Liver (tissue), 7 donors: ENCODE measurements at regions not wholly inside any gene's neighbourhood (a gene's known extent, or its start where the extent isn't known, plus 50 kb on each side); places are given as distances from the start of the nearest gene placed in this dataset.

ENCODE experiments used
- DNase-seq: peaks from one replicate; pipeline ENCODE4 v3.0.0-alpha.2; 2017; ENCODE audit warnings: low spot score
- H3K27ac ChIP-seq, 2 donors: one replicate each; pipeline ENCODE4 v1.7.0; 2013; ENCODE audit warnings: inconsistent platforms in 2 of 2, low read length in 2 of 2, control low read depth in 1 of 2, low read depth in 1 of 2, mild to moderate bottlenecking in 1 of 2
- H3K27me3 ChIP-seq, 4 donors: one replicate each; pipeline versions ENCODE4 v1.6.1 to v1.7.0; 2013; ENCODE audit warnings: low read length in 3 of 4, inconsistent platforms in 1 of 4, mild to moderate bottlenecking in 1 of 4, moderate library complexity in 1 of 4; ENCODE audit not compliant: control insufficient read depth in 4 of 4, insufficient read depth in 4 of 4
- H3K36me3 ChIP-seq, 4 donors: one replicate each; pipeline versions ENCODE4 v1.6.1 to v1.7.0; 2013; ENCODE audit warnings: low read length in 3 of 4, mild to moderate bottlenecking in 3 of 4, low read depth in 1 of 4, moderate library complexity in 1 of 4; ENCODE audit not compliant: control insufficient read depth in 4 of 4, insufficient read depth in 3 of 4
- H3K4me1 ChIP-seq, 4 donors: one replicate each; pipeline versions ENCODE4 v1.6.1 to v1.7.0; 2013; ENCODE audit warnings: low read length in 3 of 4, mild to moderate bottlenecking in 3 of 4, moderate library complexity in 1 of 4; ENCODE audit not compliant: control insufficient read depth in 4 of 4, insufficient read depth in 4 of 4
- H3K4me3 ChIP-seq, 3 donors: one replicate each; pipeline versions ENCODE4 v1.6.1 to v1.7.0; 2013; ENCODE audit warnings: low read length in 3 of 3, control low read depth in 1 of 3, low read depth in 1 of 3, mild to moderate bottlenecking in 1 of 3
- H3K9ac ChIP-seq, 2 donors: one replicate each; pipeline ENCODE4 v1.7.0; 2013; ENCODE audit warnings: low read length in 2 of 2, mild to moderate bottlenecking in 2 of 2, moderate library complexity in 2 of 2, control low read depth in 1 of 2, low read depth in 1 of 2
- H3K9me3 ChIP-seq, 4 donors: one replicate each; pipeline versions ENCODE4 v1.6.1 to v1.7.0; 2013; ENCODE audit warnings: low read length in 3 of 4; ENCODE audit not compliant: control insufficient read depth in 4 of 4
- EGR1 ChIP-seq, 2 donors: IDR thresholded peaks; 2 replicates each; pipeline ENCODE4 v1.6.1; 2016 to 2018; ENCODE audit warnings: antibody characterized with exemption in 2 of 2, low read depth in 2 of 2
- FOXA1 ChIP-seq: IDR thresholded peaks from 2 replicates; pipeline ENCODE4 v1.6.1; 2016; ENCODE audit warnings: antibody characterized with exemption
- FOXA2 ChIP-seq: IDR thresholded peaks from 2 replicates; pipeline ENCODE4 v1.6.1; 2016; ENCODE audit warnings: antibody characterized with exemption
- GABPA ChIP-seq, 2 donors: IDR thresholded peaks in 1 of 2; conservative IDR thresholded peaks in 1 of 2; 2 replicates each; pipeline ENCODE4 v1.6.1; 2016; ENCODE audit warnings: antibody characterized with exemption in 2 of 2, mild to moderate bottlenecking in 1 of 2, moderate library complexity in 1 of 2
- HNF4A ChIP-seq, 2 donors: conservative IDR thresholded peaks; 2 replicates each; pipeline ENCODE4 v1.6.1; 2016; ENCODE audit warnings: antibody characterized with exemption in 2 of 2, mild to moderate bottlenecking in 2 of 2
- HNF4G ChIP-seq: IDR thresholded peaks from 2 replicates; pipeline ENCODE4 v1.6.1; 2016; ENCODE audit warnings: antibody characterized with exemption
- JUND ChIP-seq, 2 donors: IDR thresholded peaks; 2 replicates each; pipeline ENCODE4 v1.6.1; 2016; ENCODE audit warnings: antibody characterized with exemption in 2 of 2
- NR2F2 ChIP-seq: IDR thresholded peaks from 2 replicates; pipeline ENCODE4 v1.6.1; 2016; ENCODE audit warnings: antibody characterized with exemption
- REST ChIP-seq: IDR thresholded peaks from 2 replicates; pipeline ENCODE4 v1.6.1; 2016; ENCODE audit warnings: antibody characterized with exemption, mild to moderate bottlenecking
- RXRA ChIP-seq, 2 donors: IDR thresholded peaks; 2 replicates each; pipeline ENCODE4 v1.6.1; 2017 to 2018; ENCODE audit warnings: antibody characterized with exemption in 2 of 2, mild to moderate bottlenecking in 1 of 2
- SP1 ChIP-seq: IDR thresholded peaks from 2 replicates; pipeline ENCODE4 v1.6.1; 2018; ENCODE audit warnings: antibody characterized with exemption, mild to moderate bottlenecking
- TAF1 ChIP-seq: conservative IDR thresholded peaks from 2 replicates; pipeline ENCODE4 v1.6.1; 2016; ENCODE audit warnings: antibody characterized with exemption, mild to moderate bottlenecking
- WGBS: extraction: QIAGEN DNeasy Blood & Tissue Kit; methylation state at CpG from one replicate; pipeline ENCODE4 v1.1.7; 2013; 5-methylcytosine and 5-hydroxymethylcytosine counted together
- TF ChIP-seq, protein P1 (sequence below): IDR thresholded peaks from 2 replicates; pipeline ENCODE4 v1.6.1; 2016; ENCODE audit warnings: antibody characterized with exemption
- TF ChIP-seq, protein P2 (sequence below): IDR thresholded peaks from 2 replicates; pipeline ENCODE4 v1.6.1; 2016; ENCODE audit warnings: antibody characterized with exemption
- TF ChIP-seq, protein P3 (sequence below): IDR thresholded peaks from 2 replicates; pipeline ENCODE4 v1.6.1; 2016; ENCODE audit warnings: antibody characterized with exemption
- donor health status: healthy.
- donor health status: healthy.
- donor health status: healthy.
- donor health status: healthy.

DNA sequence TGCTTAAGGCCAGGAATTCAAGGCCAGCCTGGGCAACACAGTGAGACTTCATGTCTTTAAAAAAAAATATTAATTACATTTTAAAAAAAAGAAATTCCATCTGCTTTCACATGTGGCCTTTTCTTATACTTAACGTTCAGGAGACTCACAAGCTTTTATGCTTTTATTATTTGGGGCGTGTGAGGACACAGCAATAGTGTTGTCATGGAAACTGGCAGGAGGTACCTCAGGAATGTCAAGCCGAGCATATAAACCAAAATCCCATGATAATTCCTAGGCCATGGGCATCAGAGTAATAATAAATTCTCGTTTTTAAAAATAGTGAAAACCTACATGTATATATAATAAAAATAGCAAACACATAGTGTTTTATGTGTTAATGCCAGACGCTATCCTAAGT, 89.8 kb downstream of the IYD start:
- peaks cover 0 to 10% (median 4%) of the 10 kb centered on the region in 4 donors for H3K4me1 ChIP-seq
- no peaks in the 10 kb centered on the region for H3K27me3 ChIP-seq
- 75% methylated on average over 5 of the region's 5 CpGs for WGBS
- DNase-seq = no peak
- no peak overlapping the region for H3K4me3 ChIP-seq
- no peak overlapping the region for H3K9ac ChIP-seq
- H3K9me3 ChIP-seq = no peaks in the 10 kb centered on the region
- TF ChIP-seq FOXA2 (no peak), REST (no peak), JUND (IDR thresholded peaks at IDR 0.05) (no peak), NR2F2 (no peak), FOXA1 (no peak), GABPA (IDR thresholded peaks at IDR 0.05 in 1 of 2, conservative IDR thresholded peaks at IDR 0.05 in 1 of 2) (no peak), HNF4G (no peak)
- TF ChIP-seq, protein P1, sequence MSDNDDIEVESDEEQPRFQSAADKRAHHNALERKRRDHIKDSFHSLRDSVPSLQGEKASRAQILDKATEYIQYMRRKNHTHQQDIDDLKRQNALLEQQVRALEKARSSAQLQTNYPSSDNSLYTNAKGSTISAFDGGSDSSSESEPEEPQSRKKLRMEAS = no peak
- no peak overlapping the region for H3K27ac ChIP-seq
- no peaks in the 10 kb centered on the region for H3K36me3 ChIP-seq

DNA sequence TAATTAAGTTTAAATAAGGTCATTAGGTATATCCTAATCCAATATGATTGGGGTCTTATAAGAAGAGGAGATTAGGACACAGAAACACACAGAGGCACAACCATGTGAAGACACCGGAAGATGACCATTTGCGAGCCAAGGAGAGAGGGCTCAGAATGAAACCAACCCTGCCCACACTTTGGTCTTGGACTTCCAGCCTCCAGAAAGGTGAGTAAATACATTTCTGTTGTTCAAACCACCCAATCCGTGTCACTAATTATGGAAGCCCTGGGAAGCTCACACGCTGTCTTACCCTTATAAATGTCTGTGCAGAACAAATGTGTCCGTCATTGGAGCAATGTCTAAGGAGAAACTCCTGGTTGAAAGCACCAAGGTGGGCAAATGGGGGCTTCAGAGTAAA, 95.0 kb downstream of the IYD start:
- H3K27ac ChIP-seq = no peak overlapping the region
- no peak for TF ChIP-seq SP1
- TF ChIP-seq RXRA (IDR thresholded peaks at IDR 0.05) = no peak
- no peak for TF ChIP-seq NR2F2
- TF ChIP-seq GABPA (IDR thresholded peaks at IDR 0.05 in 1 of 2, conservative IDR thresholded peaks at IDR 0.05 in 1 of 2) = no peak
- no peak for TF ChIP-seq FOXA1
- no peak for TF ChIP-seq EGR1 (IDR thresholded peaks at IDR 0.05; ENCODE audit: low read depth in 2 of 2)
- TF ChIP-seq, protein P2, sequence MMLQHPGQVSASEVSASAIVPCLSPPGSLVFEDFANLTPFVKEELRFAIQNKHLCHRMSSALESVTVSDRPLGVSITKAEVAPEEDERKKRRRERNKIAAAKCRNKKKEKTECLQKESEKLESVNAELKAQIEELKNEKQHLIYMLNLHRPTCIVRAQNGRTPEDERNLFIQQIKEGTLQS = no peak
- TF ChIP-seq, protein P3, sequence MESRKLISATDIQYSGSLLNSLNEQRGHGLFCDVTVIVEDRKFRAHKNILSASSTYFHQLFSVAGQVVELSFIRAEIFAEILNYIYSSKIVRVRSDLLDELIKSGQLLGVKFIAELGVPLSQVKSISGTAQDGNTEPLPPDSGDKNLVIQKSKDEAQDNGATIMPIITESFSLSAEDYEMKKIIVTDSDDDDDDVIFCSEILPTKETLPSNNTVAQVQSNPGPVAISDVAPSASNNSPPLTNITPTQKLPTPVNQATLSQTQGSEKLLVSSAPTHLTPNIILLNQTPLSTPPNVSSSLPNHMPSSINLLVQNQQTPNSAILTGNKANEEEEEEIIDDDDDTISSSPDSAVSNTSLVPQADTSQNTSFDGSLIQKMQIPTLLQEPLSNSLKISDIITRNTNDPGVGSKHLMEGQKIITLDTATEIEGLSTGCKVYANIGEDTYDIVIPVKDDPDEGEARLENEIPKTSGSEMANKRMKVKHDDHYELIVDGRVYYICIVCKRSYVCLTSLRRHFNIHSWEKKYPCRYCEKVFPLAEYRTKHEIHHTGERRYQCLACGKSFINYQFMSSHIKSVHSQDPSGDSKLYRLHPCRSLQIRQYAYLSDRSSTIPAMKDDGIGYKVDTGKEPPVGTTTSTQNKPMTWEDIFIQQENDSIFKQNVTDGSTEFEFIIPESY = no peak
- TF ChIP-seq TAF1 = no peak
- no peak for TF ChIP-seq HNF4G
- TF ChIP-seq, protein P1 = no peak
- TF ChIP-seq HNF4A (conservative IDR thresholded peaks at IDR 0.05) = no peak
- TF ChIP-seq REST = no peak
- DNase-seq = no peak
- H3K36me3 ChIP-seq = no peaks in the 10 kb centered on the region
- H3K4me1 ChIP-seq = no peaks in the 10 kb centered on the region
- H3K9ac ChIP-seq = no peak overlapping the region
- no peak overlapping the region for H3K4me3 ChIP-seq
- no peaks in the 10 kb centered on the region for H3K27me3 ChIP-seq
- no peaks in the 10 kb centered on the region for H3K9me3 ChIP-seq
- 97% methylated on average over 5 of the region's 5 CpGs for WGBS
